Neutrophil (primary cell): ENCODE measurements at regions not wholly inside any gene's neighbourhood (a gene's known extent, or its start where the extent isn't known, plus 50 kb on each side); places are given as distances from the start of the nearest gene placed in this dataset.

Experiments
- H3K27ac ChIP-seq: fragments of 200-600 bp; sonication (generic); 2 replicates; pipeline ENCODE4 v1.5.1; 2016; ENCODE audit warnings: mild to moderate bottlenecking, moderate library complexity
- H3K27me3 ChIP-seq: fragments of 200-600 bp; sonication (generic); 2 replicates; pipeline ENCODE4 v1.6.0; 2016; ENCODE audit warnings: mild to moderate bottlenecking
- H3K36me3 ChIP-seq: fragments of 200-600 bp; sonication (generic); 2 replicates; pipeline ENCODE4 v1.5.1; 2017
- H3K4me1 ChIP-seq, 2 experiments: fragments of 200-600 bp in 1 of 2; sonication (generic) in 1 of 2; 1 replicate in 1 of 2; 2 replicates in 1 of 2; pipeline versions ENCODE4 v1.5.1 to v1.6.1; 2013 to 2016; ENCODE audit warnings: low read depth in 1 of 2, low read length in 1 of 2, mild to moderate bottlenecking in 1 of 2, moderate library complexity in 1 of 2; ENCODE audit not compliant: control insufficient read depth in 1 of 2, insufficient read depth in 1 of 2
- H3K4me3 ChIP-seq, 2 experiments: fragments of 200-600 bp in 1 of 2; sonication (generic) in 1 of 2; 1 replicate in 1 of 2; 2 replicates in 1 of 2; pipeline ENCODE4 v1.5.1; 2013 to 2016; ENCODE audit warnings: low read depth in 1 of 2, low read length in 1 of 2, mild to moderate bottlenecking in 1 of 2, moderate library complexity in 1 of 2
- H3K9me3 ChIP-seq: fragments of 200-600 bp; sonication (generic); 2 replicates; pipeline ENCODE4 v1.5.1; 2016
- CTCF ChIP-seq: fragments of 200-600 bp; sonication (generic); IDR thresholded peaks from 2 replicates; pipeline ENCODE4 v1.5.1; 2016; ENCODE audit warnings: antibody characterized with exemption

- Histone ChIP-seq H3K27me3 (no peaks in the 10 kb centered on the region), H3K27ac (no peak overlapping the region), H3K4me1 (no peaks in the 10 kb centered on the region), H3K4me3 (no peak overlapping the region), H3K9me3 (no peaks in the 10 kb centered on the region), H3K36me3 (no peaks in the 10 kb centered on the region)
- TF ChIP-seq CTCF: no peak
These were observed 670.3 kb downstream of the TLE4 start for GRCh38 chr9:80242022-80242421.

GRCh38 chr9:80235752-80236151, 664.0 kb downstream of the TLE4 start:
- no peaks in the 10 kb centered on the region for H3K27me3 ChIP-seq
- H3K36me3 ChIP-seq: no peaks in the 10 kb centered on the region
- TF ChIP-seq CTCF: no peak
- H3K9me3 ChIP-seq: no peaks in the 10 kb centered on the region
- no peak overlapping the region for H3K4me3 ChIP-seq
- no peaks in the 10 kb centered on the region for H3K4me1 ChIP-seq
- H3K27ac ChIP-seq: no peak overlapping the region

GRCh38 chr9:80233906-80234305, 662.1 kb downstream of the TLE4 start:
- Histone ChIP-seq H3K27ac (no peak overlapping the region), H3K4me1 (no peaks in the 10 kb centered on the region)
- TF ChIP-seq CTCF: no peak

GRCh38 chr9:80233102-80233843, 661.5 kb downstream of the TLE4 start:
- H3K9me3 ChIP-seq: no peaks in the 10 kb centered on the region
- no peaks in the 10 kb centered on the region for H3K27me3 ChIP-seq
- no peak for TF ChIP-seq CTCF
- no peaks in the 10 kb centered on the region for H3K36me3 ChIP-seq
- H3K27ac ChIP-seq: no peak overlapping the region
- H3K4me3 ChIP-seq: no peak overlapping the region
- H3K4me1 ChIP-seq: no peaks in the 10 kb centered on the region

More at GRCh38 chr9:80233906-80234305, 662.1 kb downstream of the TLE4 start:
- Histone ChIP-seq H3K9me3 (no peaks in the 10 kb centered on the region), H3K27me3 (no peaks in the 10 kb centered on the region), H3K36me3 (no peaks in the 10 kb centered on the region), H3K4me3 (no peak overlapping the region)

GRCh38 chr9:80231318-80232236, 659.8 kb downstream of the TLE4 start:
- H3K4me1 ChIP-seq: no peaks in the 10 kb centered on the region
- H3K4me3 ChIP-seq: no peak overlapping the region
- H3K9me3 ChIP-seq: no peaks in the 10 kb centered on the region
- no peak overlapping the region for H3K27ac ChIP-seq
- H3K27me3 ChIP-seq: no peaks in the 10 kb centered on the region
- TF ChIP-seq CTCF: no peak
- no peaks in the 10 kb centered on the region for H3K36me3 ChIP-seq
